Mesothelial cell of epicardium (in vitro differentiated cells): ENCODE measurements at regions not wholly inside any gene's neighbourhood (a gene's known extent, or its start where the extent isn't known, plus 50 kb on each side); places are given as distances from the start of the nearest gene placed in this dataset.

Source experiments
- DNase-seq, 2 experiments: peaks; one replicate each; pipeline ENCODE4 v3.0.0; 2021; ENCODE audit warnings: low spot score in 2 of 2; ENCODE audit not compliant: unreplicated experiment in 2 of 2
- H3K27ac Mint-ChIP-seq: 2 replicates; pipeline ENCODE4 v1.8.0; 2021; ENCODE audit warnings: mixed read lengths
- H3K27me3 Mint-ChIP-seq: 2 replicates; pipeline ENCODE4 v1.8.0; 2021; ENCODE audit warnings: low read depth, mixed read lengths
- H3K36me3 Mint-ChIP-seq: 2 replicates; pipeline ENCODE4 v1.8.0; 2021; ENCODE audit warnings: mixed read lengths
- H3K4me1 Mint-ChIP-seq: 2 replicates; pipeline ENCODE4 v1.8.0; 2021; ENCODE audit warnings: mixed read lengths
- H3K4me3 Mint-ChIP-seq: 2 replicates; pipeline ENCODE4 v1.8.0; 2021; ENCODE audit warnings: mild to moderate bottlenecking, moderate library complexity, mixed read lengths
- H3K9me3 Mint-ChIP-seq: 2 replicates; pipeline ENCODE4 v1.8.0; 2021; ENCODE audit warnings: mixed read lengths
- TF ChIP-seq, protein P1 (sequence below): fragments of 200-600 bp; sonication (generic); IDR thresholded peaks from one replicate; pipeline ENCODE4 v1.5.0; 2021; ENCODE audit warnings: antibody characterized with exemption; ENCODE audit not compliant: unreplicated experiment

DNA sequence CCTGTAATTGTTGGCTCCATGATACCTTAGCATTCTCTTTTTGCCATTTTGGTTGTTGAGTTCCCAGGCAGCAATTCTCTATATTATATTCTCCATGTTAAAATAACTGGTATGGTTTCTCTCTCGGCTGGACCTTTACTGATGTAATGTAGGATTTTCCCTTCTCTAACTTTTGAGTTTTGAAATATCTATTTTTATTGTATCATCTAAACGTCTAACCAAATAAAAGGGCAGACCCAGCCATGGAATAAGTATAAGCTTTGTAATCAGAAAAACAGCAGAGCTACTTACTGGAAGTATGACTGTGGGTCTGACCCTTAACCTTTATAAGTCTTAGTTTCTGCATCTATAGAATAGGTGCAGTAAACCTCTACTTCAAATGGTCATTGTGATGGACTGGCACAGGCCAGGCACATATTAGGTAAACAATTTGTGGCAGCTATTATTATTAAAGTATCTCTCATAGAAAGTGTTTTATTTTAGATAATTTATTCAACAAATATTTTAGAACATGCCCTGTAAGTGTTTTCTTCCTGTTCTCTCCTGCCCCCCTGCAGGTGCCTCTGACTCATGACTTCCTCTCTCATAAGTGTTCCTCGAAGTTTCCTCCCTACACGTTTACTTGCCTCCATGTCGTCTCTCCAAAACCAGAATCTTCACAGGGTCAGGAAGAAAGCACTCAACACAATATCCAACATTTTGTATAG is 224.9 kb upstream of the FGGY start:
- no peak for DNase-seq
- Mint-ChIP-seq H3K27ac (no peak overlapping the region), H3K4me3 (no peak overlapping the region), H3K36me3 (no peaks in the 10 kb centered on the region), H3K9me3 (no peaks in the 10 kb centered on the region), H3K4me1 (peaks cover 6% of the 10 kb centered on the region), H3K27me3 (no peaks in the 10 kb centered on the region)
- TF ChIP-seq, protein P1, sequence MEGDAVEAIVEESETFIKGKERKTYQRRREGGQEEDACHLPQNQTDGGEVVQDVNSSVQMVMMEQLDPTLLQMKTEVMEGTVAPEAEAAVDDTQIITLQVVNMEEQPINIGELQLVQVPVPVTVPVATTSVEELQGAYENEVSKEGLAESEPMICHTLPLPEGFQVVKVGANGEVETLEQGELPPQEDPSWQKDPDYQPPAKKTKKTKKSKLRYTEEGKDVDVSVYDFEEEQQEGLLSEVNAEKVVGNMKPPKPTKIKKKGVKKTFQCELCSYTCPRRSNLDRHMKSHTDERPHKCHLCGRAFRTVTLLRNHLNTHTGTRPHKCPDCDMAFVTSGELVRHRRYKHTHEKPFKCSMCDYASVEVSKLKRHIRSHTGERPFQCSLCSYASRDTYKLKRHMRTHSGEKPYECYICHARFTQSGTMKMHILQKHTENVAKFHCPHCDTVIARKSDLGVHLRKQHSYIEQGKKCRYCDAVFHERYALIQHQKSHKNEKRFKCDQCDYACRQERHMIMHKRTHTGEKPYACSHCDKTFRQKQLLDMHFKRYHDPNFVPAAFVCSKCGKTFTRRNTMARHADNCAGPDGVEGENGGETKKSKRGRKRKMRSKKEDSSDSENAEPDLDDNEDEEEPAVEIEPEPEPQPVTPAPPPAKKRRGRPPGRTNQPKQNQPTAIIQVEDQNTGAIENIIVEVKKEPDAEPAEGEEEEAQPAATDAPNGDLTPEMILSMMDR, result no peak

- Mint-ChIP-seq H3K27me3 (no peaks in the 10 kb centered on the region), H3K27ac (no peak overlapping the region), H3K4me1 (peaks cover 11% of the 10 kb centered on the region), H3K9me3 (no peaks in the 10 kb centered on the region), H3K4me3 (no peak overlapping the region), H3K36me3 (no peaks in the 10 kb centered on the region)
- TF ChIP-seq, protein P1, result no peak
- DNase-seq, result no peak
Observed at GRCh38 chr1:59072583-59072947, 224.3 kb upstream of the FGGY start.

- Mint-ChIP-seq H3K4me3 (no peak overlapping the region), H3K27me3 (no peaks in the 10 kb centered on the region), H3K9me3 (no peaks in the 10 kb centered on the region), H3K4me1 (peaks cover 31% of the 10 kb centered on the region), H3K27ac (no peak overlapping the region), H3K36me3 (no peaks in the 10 kb centered on the region)
- TF ChIP-seq, protein P1, result no peak
- DNase-seq, result no peak
Observed at GRCh38 chr1:59074598-59074997, 222.3 kb upstream of the FGGY start.

GRCh38 chr1:59075021-59075420 is 221.9 kb upstream of the FGGY start:
- Mint-ChIP-seq H3K27ac (no peak overlapping the region), H3K4me3 (no peak overlapping the region), H3K9me3 (no peaks in the 10 kb centered on the region), H3K4me1 (peaks cover 35% of the 10 kb centered on the region), H3K27me3 (no peaks in the 10 kb centered on the region), H3K36me3 (no peaks in the 10 kb centered on the region)
- TF ChIP-seq, protein P1, result no peak
- DNase-seq, result no peak

- TF ChIP-seq, protein P1, result no peak
- no peak for DNase-seq
- H3K4me1 Mint-ChIP-seq, result peaks cover 40% of the 10 kb centered on the region
- no peaks in the 10 kb centered on the region for H3K36me3 Mint-ChIP-seq
- no peaks in the 10 kb centered on the region for H3K27me3 Mint-ChIP-seq
- no peak overlapping the region for H3K4me3 Mint-ChIP-seq
- H3K27ac Mint-ChIP-seq, result peak overlapping the region; percentile 14
- H3K9me3 Mint-ChIP-seq, result no peaks in the 10 kb centered on the region
Observed at GRCh38 chr1:59076612-59077011, 220.3 kb upstream of the FGGY start.
